ENCODE measurements at regions not wholly inside any gene's neighbourhood (a gene's known extent, or its start where the extent isn't known, plus 50 kb on each side); places are given as distances from the start of the nearest gene placed in this dataset.

DNA sequence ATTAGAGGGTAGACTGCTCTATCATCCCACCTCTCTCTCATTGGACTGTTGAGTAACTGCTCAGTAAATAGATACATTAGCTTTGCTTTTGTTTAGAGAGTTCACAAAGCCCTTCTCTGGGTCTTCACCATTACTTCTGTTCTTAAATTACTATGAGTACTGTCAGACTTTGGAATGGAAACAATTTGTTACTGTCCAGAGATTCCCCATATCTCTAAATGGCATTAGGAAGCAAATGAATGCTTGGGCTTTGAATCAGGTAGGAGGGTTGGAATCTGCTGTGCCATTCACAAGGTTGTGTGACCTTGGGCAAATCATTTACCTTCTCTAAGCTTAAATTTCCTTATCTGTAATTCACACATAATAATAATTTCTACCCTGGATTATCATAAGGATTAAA, 541.0 kb upstream of the FZD8 start:
- DNase-seq (ENCODE audit: insufficient read length, low spot score) (no peak), FAIRE-seq (no peak)

DNA sequence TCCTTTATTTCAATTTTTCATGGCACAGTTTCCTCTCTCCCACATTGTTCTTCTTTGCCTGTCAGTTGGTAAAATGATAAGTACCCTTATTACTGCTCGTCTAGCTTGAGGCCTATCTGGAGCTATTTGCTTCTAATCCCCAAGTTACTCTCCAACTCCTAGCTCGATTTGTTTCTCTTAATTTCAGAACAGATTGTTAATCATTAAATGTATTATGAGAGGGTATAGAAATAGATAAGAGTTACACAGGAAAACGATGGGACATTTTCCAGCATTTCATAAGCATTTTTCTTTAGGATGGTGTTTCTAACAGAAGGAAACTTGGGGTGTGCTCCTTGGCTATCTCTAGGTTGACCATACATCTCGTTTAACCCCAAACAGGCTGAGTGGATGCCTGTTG, 540.5 kb upstream of the FZD8 start:
- DNase-seq (ENCODE audit: insufficient read length, low spot score) = no peak
- no peak for TF ChIP-seq POLR2AphosphoS5 (IDR thresholded peaks at IDR 0.05; ENCODE audit: low read depth, low read length)
- TF ChIP-seq SPI1 (IDR thresholded peaks at IDR 0.05; ENCODE audit: low read depth, low read length) = no peak
- TF ChIP-seq PAX5 (IDR thresholded peaks at IDR 0.05; ENCODE audit: insufficient read depth, low read length, severe bottlenecking) = no peak
- no peak for TF ChIP-seq POLR2A (IDR thresholded peaks at IDR 0.05; ENCODE audit: low read depth, low read length)
- TF ChIP-seq POU2F2 (IDR thresholded peaks at IDR 0.05; ENCODE audit: low read depth, low read length) = no peak
- TF ChIP-seq TAF1 (IDR thresholded peaks at IDR 0.05; ENCODE audit: low read depth, low read length) = no peak
- FAIRE-seq = no peak

More for the DNA sequence above, 541.0 kb upstream of the FZD8 start:
- TF ChIP-seq POLR2AphosphoS5 (IDR thresholded peaks at IDR 0.05; ENCODE audit: low read depth, low read length) (no peak), TAF1 (IDR thresholded peaks at IDR 0.05; ENCODE audit: low read depth, low read length) (no peak), POU2F2 (IDR thresholded peaks at IDR 0.05; ENCODE audit: low read depth, low read length) (no peak), SPI1 (IDR thresholded peaks at IDR 0.05; ENCODE audit: low read depth, low read length) (no peak), POLR2A (IDR thresholded peaks at IDR 0.05; ENCODE audit: low read depth, low read length) (no peak), PAX5 (IDR thresholded peaks at IDR 0.05; ENCODE audit: insufficient read depth, low read length, severe bottlenecking) (no peak)

DNA sequence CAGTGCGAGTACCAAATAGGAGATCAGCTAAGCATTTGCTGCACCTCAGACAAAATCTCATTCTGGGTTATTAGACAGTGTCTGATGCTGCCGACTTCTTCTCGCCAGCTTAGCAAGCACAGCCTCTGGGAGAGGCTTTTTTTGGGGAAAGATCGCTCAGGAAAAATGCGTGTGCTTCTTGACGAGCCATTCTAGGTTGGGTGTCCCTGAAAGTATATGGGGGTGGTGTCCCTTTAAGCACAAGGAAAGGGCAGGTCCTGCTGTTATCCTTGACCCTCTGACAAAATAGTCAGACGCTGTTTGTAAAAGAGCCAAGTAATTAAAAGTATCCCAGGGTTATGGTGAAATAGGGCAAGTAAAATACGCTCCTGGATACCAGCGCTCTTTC, 540.1 kb upstream of the FZD8 start:
- TF ChIP-seq TAF1 (IDR thresholded peaks at IDR 0.05; ENCODE audit: low read depth, low read length) (no peak), SPI1 (IDR thresholded peaks at IDR 0.05; ENCODE audit: low read depth, low read length) (no peak), POLR2A (IDR thresholded peaks at IDR 0.05; ENCODE audit: low read depth, low read length) (no peak), POLR2AphosphoS5 (IDR thresholded peaks at IDR 0.05; ENCODE audit: low read depth, low read length) (no peak), PAX5 (IDR thresholded peaks at IDR 0.05; ENCODE audit: insufficient read depth, low read length, severe bottlenecking) (no peak), POU2F2 (IDR thresholded peaks at IDR 0.05; ENCODE audit: low read depth, low read length) (no peak)
- DNase-seq (ENCODE audit: insufficient read length, low spot score) (no peak), FAIRE-seq (no peak)

DNA sequence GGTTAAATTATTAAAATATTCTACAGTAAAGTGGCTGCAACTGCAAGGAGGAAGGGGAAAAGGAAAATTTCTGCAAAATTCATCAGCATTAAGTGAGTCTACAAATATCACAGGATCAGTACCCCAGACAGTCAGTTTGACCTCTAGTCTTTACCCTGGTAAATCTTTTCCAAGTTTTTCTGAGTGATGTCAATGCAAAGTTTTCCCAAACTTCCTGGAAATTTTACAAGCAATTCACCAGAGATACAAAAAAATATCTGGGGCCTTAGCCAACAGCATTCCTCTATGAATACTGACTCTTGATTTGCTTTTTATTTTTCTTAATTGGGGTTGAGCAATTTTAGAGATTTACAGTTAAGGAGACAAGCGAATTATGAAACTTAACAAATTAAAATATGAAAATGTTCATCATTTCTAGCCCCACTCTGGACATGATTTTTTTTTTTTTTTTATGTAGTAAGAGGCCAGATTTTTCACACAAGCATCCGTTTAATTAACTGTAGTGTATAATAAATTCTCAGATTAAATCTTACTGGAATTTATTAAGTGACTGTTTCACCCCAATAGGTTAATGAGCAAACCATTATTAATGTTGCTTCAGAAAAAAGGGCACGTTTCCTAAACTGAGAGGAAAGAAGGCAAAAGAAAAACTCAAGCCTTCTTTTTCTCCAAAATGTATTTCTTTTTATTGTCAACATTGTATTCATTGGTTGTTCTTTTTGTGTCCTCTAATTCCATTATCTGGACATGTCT, 539.5 kb upstream of the FZD8 start:
- TF ChIP-seq SPI1 (IDR thresholded peaks at IDR 0.05; ENCODE audit: low read depth, low read length) (no peak), PAX5 (IDR thresholded peaks at IDR 0.05; ENCODE audit: insufficient read depth, low read length, severe bottlenecking) (no peak), TAF1 (IDR thresholded peaks at IDR 0.05; ENCODE audit: low read depth, low read length) (no peak), POLR2AphosphoS5 (IDR thresholded peaks at IDR 0.05; ENCODE audit: low read depth, low read length) (no peak), POU2F2 (IDR thresholded peaks at IDR 0.05; ENCODE audit: low read depth, low read length) (no peak), POLR2A (IDR thresholded peaks at IDR 0.05; ENCODE audit: low read depth, low read length) (no peak)
- no peak for FAIRE-seq
- DNase-seq (ENCODE audit: insufficient read length, low spot score) = no peak

DNA sequence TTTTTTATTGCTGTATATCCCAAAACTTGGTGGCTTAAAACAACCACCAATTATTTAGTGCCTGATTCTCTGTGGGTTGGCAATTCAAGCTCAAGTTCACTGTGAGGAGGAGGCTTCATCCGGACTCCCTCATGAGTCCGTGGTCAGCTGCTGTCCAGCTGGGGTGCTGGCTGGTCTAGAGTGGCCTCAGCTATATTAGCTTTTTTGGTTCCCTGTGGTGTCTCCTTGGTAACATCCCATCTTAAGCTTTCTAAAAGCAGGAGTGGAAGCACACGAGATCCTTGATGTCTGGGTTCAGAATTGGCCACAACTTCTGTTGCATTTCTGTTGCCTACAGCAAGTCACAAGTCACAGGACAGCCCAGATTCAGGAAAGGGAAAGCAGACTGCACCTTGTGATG, 536.5 kb upstream of the FZD8 start:
- no peak for DNase-seq (ENCODE audit: insufficient read length, low spot score)
- no peak for TF ChIP-seq POLR2AphosphoS5 (IDR thresholded peaks at IDR 0.05; ENCODE audit: low read depth, low read length)
- no peak for TF ChIP-seq SPI1 (IDR thresholded peaks at IDR 0.05; ENCODE audit: low read depth, low read length)
- TF ChIP-seq POLR2A (IDR thresholded peaks at IDR 0.05; ENCODE audit: low read depth, low read length) = no peak
- no peak for TF ChIP-seq TAF1 (IDR thresholded peaks at IDR 0.05; ENCODE audit: low read depth, low read length)
- no peak for TF ChIP-seq POU2F2 (IDR thresholded peaks at IDR 0.05; ENCODE audit: low read depth, low read length)
- no peak for TF ChIP-seq PAX5 (IDR thresholded peaks at IDR 0.05; ENCODE audit: insufficient read depth, low read length, severe bottlenecking)
- FAIRE-seq = no peak

DNA sequence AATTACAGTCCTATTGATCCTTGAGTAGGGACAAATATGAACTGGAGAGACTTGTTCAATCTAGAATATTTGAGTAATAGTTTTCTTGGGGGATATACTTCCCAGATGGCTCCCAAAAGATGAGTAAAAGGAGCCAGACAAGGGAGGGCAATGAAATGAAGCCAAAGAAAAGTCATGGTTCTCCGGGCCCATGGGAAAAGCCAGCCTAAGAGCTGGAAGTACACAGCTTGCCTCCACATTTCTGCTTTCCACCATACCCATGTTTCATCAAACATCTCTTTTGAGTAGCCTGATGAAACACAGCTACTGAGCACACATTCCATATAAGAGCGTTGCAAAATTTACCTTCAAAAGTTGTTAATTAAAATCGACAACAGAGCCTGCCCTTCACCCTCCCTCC, 535.0 kb upstream of the FZD8 start:
- FAIRE-seq (no peak), DNase-seq (ENCODE audit: insufficient read length, low spot score) (no peak)
- TF ChIP-seq PAX5 (IDR thresholded peaks at IDR 0.05; ENCODE audit: insufficient read depth, low read length, severe bottlenecking) (no peak), SPI1 (IDR thresholded peaks at IDR 0.05; ENCODE audit: low read depth, low read length) (no peak), POU2F2 (IDR thresholded peaks at IDR 0.05; ENCODE audit: low read depth, low read length) (no peak), TAF1 (IDR thresholded peaks at IDR 0.05; ENCODE audit: low read depth, low read length) (no peak), POLR2AphosphoS5 (IDR thresholded peaks at IDR 0.05; ENCODE audit: low read depth, low read length) (no peak), POLR2A (IDR thresholded peaks at IDR 0.05; ENCODE audit: low read depth, low read length) (no peak)

DNA sequence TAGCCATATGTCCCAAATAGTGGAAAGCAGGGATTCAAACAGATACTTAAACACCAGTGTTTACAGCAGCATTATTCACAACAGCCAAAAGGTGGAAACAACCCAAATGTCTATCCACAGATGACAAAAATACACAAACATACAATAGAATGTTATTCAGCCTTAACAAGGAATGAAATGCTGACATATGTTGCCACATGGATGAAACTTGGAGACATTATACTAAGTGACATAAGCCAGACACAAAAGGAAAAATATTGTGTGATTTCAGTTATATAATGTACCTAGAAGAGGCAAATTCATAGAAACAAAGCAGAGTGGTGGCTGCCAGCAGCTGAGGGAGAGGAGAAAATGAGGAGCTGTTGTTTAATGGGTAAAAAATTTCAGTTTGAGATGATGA, 533.9 kb upstream of the FZD8 start:
- no peak for DNase-seq (ENCODE audit: insufficient read length, low spot score)

DNA sequence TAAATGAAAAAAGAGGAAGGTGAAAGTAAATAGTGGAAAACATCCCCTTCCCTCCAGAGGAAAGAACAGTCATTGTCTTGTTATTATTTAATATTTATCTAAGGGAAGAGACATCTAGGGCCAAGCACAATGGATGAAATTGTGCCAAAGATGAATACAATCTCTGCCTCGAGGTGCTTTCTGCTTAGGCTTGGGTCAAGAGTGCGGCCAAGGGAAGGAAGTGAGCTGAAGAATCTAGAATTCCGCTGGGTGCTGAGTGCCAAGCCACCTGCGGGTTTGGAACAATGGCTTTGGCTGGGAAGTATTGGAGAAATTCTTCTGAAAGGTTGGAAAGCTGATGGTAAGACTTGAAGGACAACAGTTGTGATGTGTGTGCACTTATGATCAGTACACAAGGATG, 531.3 kb upstream of the FZD8 start:
- TF ChIP-seq TAF1 (IDR thresholded peaks at IDR 0.05; ENCODE audit: low read depth, low read length) = no peak
- TF ChIP-seq PAX5 (IDR thresholded peaks at IDR 0.05; ENCODE audit: insufficient read depth, low read length, severe bottlenecking) = no peak
- no peak for TF ChIP-seq POLR2AphosphoS5 (IDR thresholded peaks at IDR 0.05; ENCODE audit: low read depth, low read length)
- TF ChIP-seq SPI1 (IDR thresholded peaks at IDR 0.05; ENCODE audit: low read depth, low read length) = no peak
- TF ChIP-seq POU2F2 (IDR thresholded peaks at IDR 0.05; ENCODE audit: low read depth, low read length) = no peak
- no peak for TF ChIP-seq POLR2A (IDR thresholded peaks at IDR 0.05; ENCODE audit: low read depth, low read length)
- FAIRE-seq (no peak), DNase-seq (ENCODE audit: insufficient read length, low spot score) (no peak)

More for the DNA sequence above, 533.9 kb upstream of the FZD8 start:
- TF ChIP-seq POLR2A (IDR thresholded peaks at IDR 0.05; ENCODE audit: low read depth, low read length) = no peak
- TF ChIP-seq TAF1 (IDR thresholded peaks at IDR 0.05; ENCODE audit: low read depth, low read length) = no peak
- TF ChIP-seq POLR2AphosphoS5 (IDR thresholded peaks at IDR 0.05; ENCODE audit: low read depth, low read length) = no peak
- no peak for TF ChIP-seq SPI1 (IDR thresholded peaks at IDR 0.05; ENCODE audit: low read depth, low read length)
- TF ChIP-seq PAX5 (IDR thresholded peaks at IDR 0.05; ENCODE audit: insufficient read depth, low read length, severe bottlenecking) = no peak
- no peak for TF ChIP-seq POU2F2 (IDR thresholded peaks at IDR 0.05; ENCODE audit: low read depth, low read length)
- FAIRE-seq = no peak

DNA sequence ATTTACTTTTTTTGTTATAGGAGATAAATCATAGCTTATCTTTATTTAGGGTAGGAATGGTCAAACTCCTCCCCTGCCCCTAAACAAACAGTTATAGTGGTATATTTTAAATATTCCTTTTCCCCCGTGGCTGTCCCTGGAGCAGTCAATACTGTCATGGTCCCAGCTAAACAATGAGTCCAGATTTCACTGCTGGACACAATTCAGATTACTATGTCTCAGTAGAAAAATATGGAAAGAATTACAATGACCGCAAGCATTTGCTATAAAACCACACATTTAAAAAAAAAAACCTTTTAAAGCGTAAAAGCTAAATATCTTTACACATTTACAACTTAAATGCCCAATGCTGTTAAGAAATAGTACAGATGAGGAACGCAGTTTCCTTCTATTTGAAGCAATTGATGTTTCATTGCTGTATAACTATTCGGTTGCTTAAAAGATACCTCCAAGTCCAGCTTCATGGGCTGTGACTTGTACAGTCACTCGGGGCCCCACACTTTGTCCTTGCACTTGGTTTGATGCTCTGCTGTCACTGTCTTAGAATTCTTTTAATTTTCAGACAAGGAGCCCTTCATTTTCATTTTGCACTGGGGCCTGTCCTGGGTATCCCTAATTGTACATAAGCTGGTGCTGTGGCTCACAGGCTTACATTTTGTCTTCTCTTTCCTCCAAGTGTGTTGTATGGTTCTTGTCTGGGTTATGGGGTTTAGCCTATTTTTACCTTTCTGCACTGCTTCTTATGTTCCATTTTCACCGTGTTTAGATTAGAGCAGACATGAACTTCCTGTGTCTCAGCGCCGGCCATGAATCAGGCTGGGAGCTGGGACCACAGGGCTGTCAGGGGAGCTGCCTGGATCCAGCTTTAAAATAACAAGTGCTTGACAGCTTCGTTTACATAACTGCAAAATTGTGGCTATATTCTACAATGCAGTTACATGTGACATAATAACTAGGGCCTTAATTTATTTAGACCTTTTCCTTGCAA, 530.2 kb upstream of the FZD8 start:
- FAIRE-seq (no peak), DNase-seq (ENCODE audit: insufficient read length, low spot score) (no peak)
- TF ChIP-seq POLR2A (IDR thresholded peaks at IDR 0.05; ENCODE audit: low read depth, low read length) = no peak
- no peak for TF ChIP-seq SPI1 (IDR thresholded peaks at IDR 0.05; ENCODE audit: low read depth, low read length)
- no peak for TF ChIP-seq POLR2AphosphoS5 (IDR thresholded peaks at IDR 0.05; ENCODE audit: low read depth, low read length)
- TF ChIP-seq POU2F2 (IDR thresholded peaks at IDR 0.05; ENCODE audit: low read depth, low read length) = no peak
- TF ChIP-seq PAX5 (IDR thresholded peaks at IDR 0.05; ENCODE audit: insufficient read depth, low read length, severe bottlenecking) = no peak
- TF ChIP-seq TAF1 (IDR thresholded peaks at IDR 0.05; ENCODE audit: low read depth, low read length) = no peak

Data from GM12891 (cell line).